H9 (cell line): ENCODE measurements at regions not wholly inside any gene's neighbourhood (a gene's known extent, or its start where the extent isn't known, plus 50 kb on each side); places are given as distances from the start of the nearest gene placed in this dataset.

Experiments used
- DNase-seq: peaks from one replicate; pipeline ENCODE4 v3.0.0-alpha.2; 2017
- H2AFZ ChIP-seq: one replicate; pipeline ENCODE4 v1.6.1; 2013; ENCODE audit warnings: mild to moderate bottlenecking, low read length, control low read depth, moderate library complexity
- H2AK5ac ChIP-seq: 2 replicates; pipeline ENCODE4 v1.6.1; 2013; ENCODE audit warnings: low read length, control low read depth, mixed read lengths; ENCODE audit not compliant: insufficient read length
- H2BK120ac ChIP-seq: one replicate; pipeline ENCODE4 v1.6.1; 2013; ENCODE audit warnings: low read depth, mild to moderate bottlenecking, low read length, control low read depth, inconsistent platforms; ENCODE audit not compliant: poor library complexity, severe bottlenecking
- H2BK12ac ChIP-seq: 2 replicates; pipeline ENCODE4 v1.6.1; 2013; ENCODE audit warnings: low read length, control low read depth, mixed read lengths, low read depth; ENCODE audit not compliant: insufficient read length
- H2BK15ac ChIP-seq: 2 replicates; pipeline ENCODE4 v1.6.1; 2013; ENCODE audit warnings: low read depth, low read length, control low read depth
- H2BK20ac ChIP-seq: one replicate; pipeline ENCODE4 v1.6.1; 2013; ENCODE audit warnings: low read depth, mild to moderate bottlenecking, low read length, control low read depth, inconsistent platforms; ENCODE audit not compliant: poor library complexity, severe bottlenecking
- H2BK5ac ChIP-seq: 2 replicates; pipeline ENCODE4 v1.6.1; 2013; ENCODE audit warnings: low read length, control low read depth, mixed read lengths; ENCODE audit not compliant: insufficient read length
- H3K14ac ChIP-seq: 2 replicates; pipeline ENCODE4 v1.6.1; 2013; ENCODE audit warnings: low read length, control low read depth; ENCODE audit not compliant: insufficient read depth
- H3K18ac ChIP-seq: 2 replicates; pipeline ENCODE4 v1.6.1; 2013; ENCODE audit warnings: low read depth, mild to moderate bottlenecking, mixed read lengths, low read length, control low read depth; ENCODE audit not compliant: insufficient read length
- H3K23ac ChIP-seq: 2 replicates; pipeline ENCODE4 v1.6.1; 2013; ENCODE audit warnings: low read length, control low read depth, mixed read lengths, low read depth; ENCODE audit not compliant: insufficient read length
- H3K23me2 ChIP-seq: 2 replicates; pipeline ENCODE4 v1.6.1; 2013; ENCODE audit warnings: low read depth, mild to moderate bottlenecking, mixed read lengths, low read length, control low read depth; ENCODE audit not compliant: insufficient read length, poor library complexity, severe bottlenecking
- H3K27ac ChIP-seq: 2 replicates; pipeline ENCODE4 v1.5.1; 2013; ENCODE audit warnings: low read length, control low read depth, mixed read lengths, low read depth; ENCODE audit not compliant: insufficient read length
- H3K27me3 ChIP-seq: 2 replicates; pipeline ENCODE4 v1.6.1; 2013; ENCODE audit warnings: low read length, control low read depth, inconsistent platforms; ENCODE audit not compliant: insufficient read depth
- H3K4ac ChIP-seq: 2 replicates; pipeline ENCODE4 v1.6.1; 2013; ENCODE audit warnings: low read depth, mild to moderate bottlenecking, control low read depth, inconsistent platforms, low read length, moderate library complexity
- H3K4me1 ChIP-seq: 2 replicates; pipeline ENCODE4 v1.6.1; 2013; ENCODE audit warnings: low read length, control low read depth, inconsistent platforms; ENCODE audit not compliant: insufficient read depth
- H3K4me2 ChIP-seq: 2 replicates; pipeline ENCODE4 v1.6.1; 2013; ENCODE audit warnings: low read length, control low read depth, mixed read lengths; ENCODE audit not compliant: insufficient read length, insufficient read depth
- H3K56ac ChIP-seq: 2 replicates; pipeline ENCODE4 v1.6.1; 2013; ENCODE audit warnings: low read depth, mild to moderate bottlenecking, mixed read lengths, low read length, control low read depth; ENCODE audit not compliant: insufficient read length
- H3K79me1 ChIP-seq: 2 replicates; pipeline ENCODE4 v1.6.1; 2013; ENCODE audit warnings: low read depth, mild to moderate bottlenecking, moderate library complexity, low read length, control low read depth, inconsistent platforms; ENCODE audit not compliant: insufficient read depth, poor library complexity, severe bottlenecking
- H3K79me2 ChIP-seq: 2 replicates; pipeline ENCODE4 v1.6.1; 2013; ENCODE audit warnings: low read length, control low read depth, inconsistent platforms; ENCODE audit not compliant: insufficient read depth
- H3K9ac ChIP-seq: 2 replicates; pipeline ENCODE4 v1.6.1; 2013; ENCODE audit warnings: low read length, control low read depth, mixed read lengths; ENCODE audit not compliant: insufficient read length; ENCODE audit errors: extremely low read depth
- H3K9me3 ChIP-seq: one replicate; pipeline ENCODE4 v1.6.1; 2013; ENCODE audit warnings: low read depth, low read length, inconsistent platforms; ENCODE audit not compliant: control insufficient read depth
- H3T11ph ChIP-seq: one replicate; pipeline ENCODE4 v1.6.1; 2013; ENCODE audit warnings: mild to moderate bottlenecking, low read length, control low read depth, inconsistent platforms
- H4K20me1 ChIP-seq: one replicate; pipeline ENCODE4 v1.6.1; 2013; ENCODE audit not compliant: control insufficient read depth, insufficient read length, insufficient read depth
- H4K5ac ChIP-seq: 2 replicates; pipeline ENCODE4 v1.6.1; 2013; ENCODE audit warnings: low read depth, mild to moderate bottlenecking, mixed read lengths, low read length, control low read depth; ENCODE audit not compliant: insufficient read length
- H4K8ac ChIP-seq: replicated peaks from 2 replicates; pipeline ENCODE4 v1.6.1; 2013; ENCODE audit warnings: low read length, control low read depth, mixed read lengths, low read depth; ENCODE audit not compliant: insufficient read length
- H4K91ac ChIP-seq: 2 replicates; pipeline ENCODE4 v1.6.1; 2013; ENCODE audit warnings: low read depth, mild to moderate bottlenecking, moderate library complexity, mixed read lengths, low read length, control low read depth; ENCODE audit not compliant: insufficient read length
- H3K27ac Mint-ChIP-seq, 3 experiments: 2 replicates in 2 of 3; 3 replicates in 1 of 3; pipeline ENCODE4 v1.8.0; 2020 to 2021; ENCODE audit warnings: mixed read lengths in 3 of 3, mild to moderate bottlenecking in 1 of 3, moderate library complexity in 1 of 3
- H3K27me3 Mint-ChIP-seq: 2 replicates; pipeline ENCODE4 v1.8.0; 2021; ENCODE audit warnings: low read depth, mild to moderate bottlenecking, moderate library complexity, mixed read lengths
- H3K36me3 Mint-ChIP-seq, 3 experiments: 2 replicates in 2 of 3; 3 replicates in 1 of 3; pipeline ENCODE4 v1.8.0; 2020 to 2021; ENCODE audit warnings: low read depth in 3 of 3, mixed read lengths in 3 of 3; ENCODE audit not compliant: insufficient read depth in 1 of 3
- H3K4me1 Mint-ChIP-seq, 2 experiments: 2 replicates each; pipeline ENCODE4 v1.8.0; 2020; ENCODE audit warnings: mixed read lengths in 2 of 2
- H3K4me3 Mint-ChIP-seq, 2 experiments: 2 replicates in 1 of 2; 3 replicates in 1 of 2; pipeline ENCODE4 v1.8.0; 2020 to 2021; ENCODE audit warnings: mild to moderate bottlenecking in 2 of 2, mixed read lengths in 2 of 2, moderate library complexity in 1 of 2
- H3K9me3 Mint-ChIP-seq, 2 experiments: 2 replicates in 1 of 2; 3 replicates in 1 of 2; pipeline ENCODE4 v1.8.0; 2020; ENCODE audit warnings: mild to moderate bottlenecking in 2 of 2, mixed read lengths in 2 of 2, moderate library complexity in 1 of 2
- CTCF ChIP-seq: fragments of 200-600 bp; sonication (generic); conservative IDR thresholded peaks from 3 replicates; pipeline ENCODE4 v1.8.0; 2021; ENCODE audit warnings: antibody characterized with exemption, mild to moderate bottlenecking
- WGBS: extraction: QIAGEN DNeasy Blood & Tissue Kit; methylation state at CpG from one replicate; pipeline ENCODE4 v1.1.7; 2013; ENCODE audit warnings: missing lambda C conversion rate, low lambda C conversion rate, mixed read lengths; ENCODE audit not compliant: insufficient read length; ENCODE audit errors: extremely low coverage; 5-methylcytosine and 5-hydroxymethylcytosine counted together

DNA sequence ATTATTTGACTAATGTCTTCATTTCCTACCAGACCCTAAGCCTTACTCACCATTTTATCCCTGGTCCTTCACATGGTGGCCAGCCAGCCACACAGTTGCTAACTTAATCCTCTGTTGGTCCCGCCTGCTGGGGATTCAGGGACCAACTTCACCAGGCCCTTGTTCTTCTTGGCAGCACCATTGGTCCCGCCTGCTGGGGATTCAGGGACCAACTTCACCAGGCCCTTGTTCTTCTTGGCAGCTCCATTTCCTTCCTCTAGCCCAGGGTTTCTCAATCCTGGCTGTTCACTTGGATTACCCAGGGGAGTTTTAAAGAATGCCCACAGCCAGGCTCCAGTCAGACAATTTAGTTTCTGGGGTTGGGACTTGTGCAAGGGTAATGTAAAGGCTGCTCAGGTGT, 233.1 kb upstream of the CSF3R start:
- Histone ChIP-seq H3K14ac (no peak overlapping the region), H3K4me1 (no peaks in the 10 kb centered on the region; the same call in 1 of the 2 replicates), H2BK120ac (no peak overlapping the region), H3K23ac (no peak overlapping the region), H2BK15ac (no peak overlapping the region), H2BK12ac (no peak overlapping the region), H2AFZ (no peak overlapping the region), H3K27me3 (no peaks in the 10 kb centered on the region), H2BK5ac (no peak overlapping the region), H4K5ac (no peak overlapping the region), H3K9ac (no peak overlapping the region), H3K4me2 (no peak overlapping the region), H3T11ph (no peak overlapping the region), H3K56ac (no peak overlapping the region), H2AK5ac (no peak overlapping the region), H3K79me2 (no peaks in the 10 kb centered on the region), H4K91ac (no peak overlapping the region), H3K18ac (no peak overlapping the region), H3K4ac (no peak overlapping the region), H2BK20ac (no peak overlapping the region), H3K9me3 (no peaks in the 10 kb centered on the region), H3K23me2 (no peaks in the 10 kb centered on the region), H3K27ac (no peak overlapping the region), H4K20me1 (no peaks in the 10 kb centered on the region), H4K8ac (no peak overlapping the region), H3K79me1 (no peaks in the 10 kb centered on the region)
- Mint-ChIP-seq H3K27ac (no peak overlapping the region), H3K4me1 (peaks cover 17% of the 10 kb centered on the region in 2 experiments), H3K9me3 (no peaks in the 10 kb centered on the region), H3K27me3 (peaks cover 8% of the 10 kb centered on the region), H3K36me3 (no peaks in the 10 kb centered on the region), H3K4me3 (no peak overlapping the region)
- no CpG with 5 or more reads among the region's 2 CpGs for WGBS
- no peak for DNase-seq
- TF ChIP-seq CTCF = no peak
